ENCODE measurements at regions not wholly inside any gene's neighbourhood (a gene's known extent, or its start where the extent isn't known, plus 50 kb on each side); places are given as distances from the start of the nearest gene placed in this dataset.

- DNase-seq (ENCODE audit: low read depth in 3 of 3): no peak
Observed at GRCh38 chr15:46242935-46243334, 608.1 kb downstream of the SQOR start.

DNA sequence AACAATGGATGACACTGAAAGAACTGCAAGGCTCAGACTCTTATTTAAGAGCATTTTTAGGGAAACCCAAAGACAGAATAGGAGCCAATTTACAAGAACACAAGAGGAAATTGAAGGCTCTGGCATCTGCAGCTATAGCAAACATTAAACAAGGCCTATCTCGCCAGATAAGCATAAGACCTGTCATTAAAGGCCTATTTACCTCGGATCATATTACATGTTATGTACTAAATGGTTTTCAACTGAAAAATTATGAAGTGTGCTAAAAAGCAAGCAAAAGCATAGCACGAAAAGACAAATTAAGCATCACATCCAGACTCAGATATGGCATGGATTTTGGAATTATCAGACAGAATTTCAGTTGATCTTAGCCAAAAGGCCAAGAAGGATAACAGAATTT is 617.1 kb downstream of the SQOR start:
- DNase-seq (ENCODE audit: low read depth in 3 of 3): no peak

DNA sequence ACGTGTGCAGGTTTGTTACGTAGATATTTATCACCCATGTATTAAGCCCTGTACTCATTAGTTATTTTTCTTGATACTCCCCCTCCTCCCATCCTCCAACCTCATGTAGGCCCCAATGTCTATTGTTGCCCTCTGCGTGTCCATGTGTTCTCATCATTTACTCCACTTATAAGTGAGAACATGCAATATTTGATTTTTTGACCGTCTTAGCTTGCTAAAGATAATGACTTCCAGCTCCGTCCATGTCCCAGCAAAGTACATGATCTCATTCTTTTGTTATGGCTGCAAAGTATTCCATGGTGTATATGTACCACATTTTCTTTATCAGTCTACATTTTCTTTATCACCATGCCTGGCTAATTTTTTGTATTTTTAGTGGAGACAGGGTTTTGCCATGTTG is 623.2 kb downstream of the SQOR start:
- no peak for DNase-seq (ENCODE audit: low read depth in 3 of 3)

DNA sequence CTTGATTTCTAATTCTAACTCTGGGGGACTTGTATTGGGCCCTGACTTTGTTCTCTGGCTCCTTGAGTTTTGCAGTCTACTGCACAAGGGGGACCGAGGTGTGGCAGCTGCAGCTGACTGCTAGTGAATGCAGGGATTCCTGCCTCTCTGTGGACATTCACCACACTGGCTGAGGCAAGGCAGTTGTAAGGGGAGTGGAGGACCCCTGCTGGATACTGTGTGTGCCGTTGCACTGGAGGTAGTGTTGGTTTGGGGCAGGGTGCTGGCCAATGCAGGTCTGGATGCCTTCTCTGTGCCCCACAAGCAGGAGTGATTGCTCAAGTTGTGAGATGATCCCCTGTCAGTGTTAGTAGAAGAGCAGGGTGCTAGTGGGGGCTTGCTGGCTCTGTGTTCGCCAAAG is 626.1 kb downstream of the SQOR start:
- DNase-seq (ENCODE audit: low read depth in 3 of 3): no peak

DNA sequence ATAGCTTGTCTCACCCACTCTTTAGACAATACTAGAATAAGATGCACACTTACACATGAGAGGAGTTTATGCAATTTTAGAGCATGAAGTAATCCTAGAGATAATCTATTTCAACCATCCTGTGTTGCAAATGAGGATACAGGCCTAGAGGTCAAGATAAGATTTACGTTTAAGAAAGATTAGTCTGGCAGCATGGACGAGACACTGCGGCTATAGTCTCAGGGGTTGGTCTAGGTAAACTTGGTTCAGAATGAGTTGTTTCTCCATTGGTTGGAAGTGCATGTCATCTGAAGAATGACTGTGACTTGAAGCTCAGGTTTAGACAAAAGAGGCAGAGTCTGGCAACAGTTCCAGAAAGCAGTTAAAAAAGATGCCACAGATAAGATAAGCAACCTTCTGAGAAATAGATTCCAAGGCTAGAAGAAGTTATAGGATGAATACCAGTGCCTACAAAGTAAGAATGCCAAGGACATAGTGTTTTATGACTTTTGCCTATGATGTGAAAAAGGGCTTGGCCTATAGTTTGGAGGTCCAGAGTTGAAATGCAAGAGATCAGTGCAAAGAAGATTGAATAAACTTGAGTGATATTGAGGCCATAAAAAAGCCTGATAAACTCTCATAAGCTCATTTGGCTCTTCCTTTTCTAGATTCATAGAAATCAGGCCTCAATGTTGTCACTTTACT is 631.0 kb downstream of the SQOR start:
- DNase-seq (ENCODE audit: low read depth in 3 of 3): no peak

- no peak for DNase-seq (ENCODE audit: low read depth in 3 of 3)
Observed at GRCh38 chr15:46266661-46267060, 631.8 kb downstream of the SQOR start.

DNA sequence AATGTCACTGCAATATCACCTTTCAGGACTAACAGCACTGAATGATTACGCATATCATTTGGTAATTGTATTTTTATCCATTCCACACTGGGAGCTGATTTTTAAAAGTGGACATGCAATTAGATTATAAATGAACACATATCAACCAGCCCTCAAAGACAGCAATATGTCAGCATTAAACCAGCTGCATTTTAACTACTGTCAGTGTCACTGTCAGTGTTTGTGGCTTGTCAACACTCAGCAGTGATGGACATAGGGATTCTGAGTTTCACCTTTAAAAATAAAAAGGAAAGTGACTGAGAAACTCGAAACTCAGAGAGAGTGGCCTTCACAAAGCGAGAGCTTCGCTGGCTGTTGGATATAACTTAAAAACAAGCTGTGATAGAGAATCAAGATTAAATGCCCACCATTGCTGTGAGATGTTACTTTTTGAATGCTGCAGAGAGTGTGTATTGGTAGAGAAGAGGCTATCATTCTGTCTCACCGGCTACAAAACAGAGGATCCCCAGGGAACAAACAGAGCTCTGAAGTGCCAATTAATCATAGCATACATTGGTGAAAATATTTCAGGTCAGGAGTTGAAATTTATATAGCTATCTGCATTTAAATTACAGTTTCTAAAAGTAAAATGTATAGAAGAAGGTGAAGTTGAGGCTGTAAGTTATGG is 635.8 kb downstream of the SQOR start:
- DNase-seq (ENCODE audit: low read depth in 3 of 3): no peak

GRCh38 chr15:46275701-46276100 is 640.9 kb downstream of the SQOR start:
- DNase-seq (ENCODE audit: low read depth in 3 of 3): no peak

- no peak for DNase-seq (ENCODE audit: low read depth in 3 of 3)
Observed at GRCh38 chr15:46277451-46277850, 642.6 kb downstream of the SQOR start.

DNA sequence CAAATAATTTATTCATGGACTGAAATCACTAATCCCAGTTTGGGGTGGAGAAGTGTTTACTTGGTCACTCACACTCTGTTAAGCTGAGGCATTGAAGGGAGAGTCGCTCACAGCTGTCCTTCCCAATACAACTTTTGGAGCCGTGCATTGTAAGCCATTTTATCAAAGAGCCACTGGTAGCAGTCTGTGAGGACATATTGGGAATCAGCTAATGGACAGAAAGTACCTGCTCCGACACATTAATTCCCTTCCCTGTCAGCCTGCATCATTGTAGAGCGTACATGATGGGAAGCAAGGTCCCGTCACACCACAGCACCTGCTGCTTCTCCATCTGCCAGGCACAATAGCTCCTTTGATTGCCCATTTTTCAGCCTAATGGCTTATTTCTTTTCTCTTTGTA is 643.2 kb downstream of the SQOR start:
- DNase-seq (ENCODE audit: low read depth in 3 of 3): no peak

DNA sequence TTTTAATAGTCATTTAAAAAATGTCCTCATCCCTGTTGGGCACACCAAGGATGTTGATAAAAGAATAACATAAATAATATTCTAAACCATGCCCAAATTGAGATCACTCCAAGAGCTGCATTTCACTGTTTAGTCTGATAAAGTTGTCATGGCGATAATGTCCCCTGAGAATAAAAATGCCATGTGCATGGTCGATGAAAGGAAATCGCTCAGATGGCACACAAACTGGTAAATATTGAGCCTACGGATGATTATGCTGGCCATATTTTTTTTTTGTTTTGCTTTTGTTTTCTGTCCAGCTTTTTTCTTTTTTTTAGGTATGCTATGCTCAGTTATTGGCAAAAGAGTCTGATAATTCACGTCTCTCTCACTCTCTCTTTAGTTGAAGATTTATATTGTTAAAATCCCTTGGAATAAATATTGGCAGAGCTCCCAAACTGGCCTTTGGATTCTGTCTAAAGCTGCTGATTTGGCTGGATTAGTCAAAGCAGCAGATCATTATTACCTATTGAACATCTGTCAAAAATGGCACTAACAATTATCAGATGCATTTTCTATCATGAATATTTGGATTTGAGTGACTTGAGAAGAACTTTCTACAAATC is 643.8 kb downstream of the SQOR start:
- DNase-seq (ENCODE audit: low read depth in 3 of 3): no peak

- no peak for DNase-seq (ENCODE audit: low read depth in 3 of 3)
Observed at GRCh38 chr15:46280762-46281542, 646.1 kb downstream of the SQOR start.

- no peak for DNase-seq (ENCODE audit: low read depth in 3 of 3)
Observed at GRCh38 chr15:46293550-46293949, 658.7 kb downstream of the SQOR start.

GRCh38 chr15:46296002-46296401 is 661.2 kb downstream of the SQOR start:
- DNase-seq (ENCODE audit: low read depth in 3 of 3): no peak

- no peak for DNase-seq (ENCODE audit: low read depth in 3 of 3)
Observed at GRCh38 chr15:46296797-46297196, 662.0 kb downstream of the SQOR start.

- DNase-seq (ENCODE audit: low read depth in 3 of 3): no peak
Observed at GRCh38 chr15:46297766-46298165, 662.9 kb downstream of the SQOR start.

GRCh38 chr15:46300716-46301115 is 665.9 kb downstream of the SQOR start:
- no peak for DNase-seq (ENCODE audit: low read depth in 3 of 3)

DNA sequence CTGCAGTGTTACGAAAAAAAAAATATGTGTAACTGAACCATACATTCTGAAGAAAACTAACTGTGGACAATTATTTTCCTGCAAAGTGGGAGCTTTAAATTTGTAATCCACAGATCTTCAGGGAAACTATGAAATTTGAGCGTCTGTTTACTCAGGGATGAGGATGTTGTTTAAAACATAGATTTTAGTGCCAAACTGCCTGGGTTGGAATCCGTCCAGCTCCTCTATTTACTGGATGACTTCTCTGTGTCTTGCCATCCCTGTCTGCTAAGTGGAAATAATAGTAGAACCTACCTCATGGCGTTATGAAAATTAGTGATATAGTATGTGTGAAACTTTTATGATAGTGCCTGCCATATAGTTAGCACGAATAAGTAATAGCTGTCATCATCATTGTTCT is 666.5 kb downstream of the SQOR start:
- DNase-seq (ENCODE audit: low read depth in 3 of 3): no peak

DNA sequence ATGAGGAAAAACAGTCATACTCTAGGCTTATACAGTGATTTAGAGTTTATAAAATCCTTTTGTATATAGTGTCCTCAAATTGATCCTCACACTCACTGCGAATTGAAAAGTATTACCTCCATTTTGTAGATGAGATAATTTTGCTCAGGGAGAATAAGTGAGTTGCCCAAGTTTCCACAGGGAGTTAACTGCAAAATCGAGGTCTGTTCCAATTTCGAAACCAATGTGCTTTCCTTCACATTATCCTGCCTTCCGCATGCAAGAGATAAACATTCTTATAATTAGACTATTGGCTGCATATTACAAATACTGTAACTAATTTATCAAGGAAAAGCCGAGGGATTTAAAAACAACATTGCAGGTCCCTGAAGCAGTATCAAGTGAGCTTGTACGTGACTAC is 667.0 kb downstream of the SQOR start:
- no peak for DNase-seq (ENCODE audit: low read depth in 3 of 3)

DNA sequence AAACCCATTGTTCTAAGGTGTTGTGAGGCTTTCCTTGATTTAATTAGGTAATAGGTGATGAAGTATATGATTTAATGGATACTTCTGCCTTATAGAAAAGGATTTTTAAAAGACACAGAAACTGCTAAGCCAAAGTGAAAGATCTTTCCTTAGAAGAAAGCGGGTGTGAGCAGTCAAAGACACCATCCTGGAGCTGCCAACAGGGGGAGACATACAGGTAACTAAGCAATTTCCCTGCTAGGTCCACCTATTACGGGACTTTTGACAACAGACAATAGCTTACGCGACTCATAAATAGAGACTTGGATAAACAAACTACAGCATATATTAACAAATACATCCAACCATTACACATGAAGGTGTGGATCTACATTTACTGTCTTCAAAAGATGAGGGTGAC is 669.5 kb downstream of the SQOR start:
- DNase-seq (ENCODE audit: low read depth in 3 of 3): peak in 1 of 3 experiments; percentile 5

DNA sequence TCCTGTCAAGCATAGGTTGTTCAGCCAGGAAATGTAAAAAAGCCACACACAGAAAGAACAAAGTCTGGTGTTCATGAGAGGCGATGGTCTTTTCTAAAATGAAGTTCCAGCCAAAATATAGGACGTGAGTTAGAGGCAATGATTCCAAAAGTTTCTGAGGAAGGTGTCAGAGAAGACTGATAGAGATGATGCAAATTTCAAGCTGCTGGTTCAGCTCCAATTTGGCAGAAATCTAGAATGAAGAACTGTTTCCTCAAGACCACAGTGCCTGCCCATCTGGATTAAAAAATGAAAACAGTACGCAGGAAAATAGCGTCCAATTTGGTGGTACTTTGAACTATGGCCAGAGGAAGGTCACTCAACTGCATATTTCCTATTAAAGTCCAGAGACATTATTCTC is 672.9 kb downstream of the SQOR start:
- no peak for DNase-seq (ENCODE audit: low read depth in 3 of 3)

DNA sequence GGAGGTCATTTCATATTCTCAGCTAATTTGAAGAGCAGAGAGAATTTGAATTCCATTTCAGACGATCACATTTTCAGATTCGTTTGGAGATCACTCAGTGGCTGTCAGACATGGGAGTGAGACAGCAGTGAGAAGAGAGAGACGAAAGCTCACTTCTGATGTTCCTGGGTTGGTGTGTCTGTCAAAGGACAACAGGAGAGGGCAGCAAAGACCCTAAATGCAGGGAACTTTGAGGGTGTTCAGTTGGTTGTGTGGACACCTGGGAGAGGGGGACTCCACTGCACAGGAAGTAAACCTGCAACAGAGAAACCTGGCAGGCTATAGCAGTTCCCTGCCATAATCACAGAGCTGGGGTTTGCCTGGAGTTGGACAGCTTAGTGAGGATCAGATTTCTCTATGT is 675.1 kb downstream of the SQOR start:
- no peak for DNase-seq (ENCODE audit: low read depth in 3 of 3)

Data from stimulated activated CD4-positive, alpha-beta T cell treated with anti-CD3 and anti-CD28 coated beads, TNF-alpha, amount 100 ng/mL, for 24 hours (primary cell).